Cardiac septum (tissue), 1 donor: ENCODE measurements at regions not wholly inside any gene's neighbourhood (a gene's known extent, or its start where the extent isn't known, plus 50 kb on each side); places are given as distances from the start of the nearest gene placed in this dataset.
"Not testable (repeated sequence)": the region's sequence is repeated elsewhere in the genome, so short reads cannot be mapped to it uniquely, and the experiment has no call there.

Experiments used
- DNase-seq: peaks from one replicate; pipeline ENCODE4 v3.0.0-alpha.2; 2020; ENCODE audit warnings: low spot score
- intact Hi-C: fragments of 100-400 bp; cut with DNase I; formaldehyde crosslinking; loops from one replicate; pipeline ENCODE4 v1.14.0; 2022
- donor health status: DM: no; HTN: no; CAD: no.

DNA sequence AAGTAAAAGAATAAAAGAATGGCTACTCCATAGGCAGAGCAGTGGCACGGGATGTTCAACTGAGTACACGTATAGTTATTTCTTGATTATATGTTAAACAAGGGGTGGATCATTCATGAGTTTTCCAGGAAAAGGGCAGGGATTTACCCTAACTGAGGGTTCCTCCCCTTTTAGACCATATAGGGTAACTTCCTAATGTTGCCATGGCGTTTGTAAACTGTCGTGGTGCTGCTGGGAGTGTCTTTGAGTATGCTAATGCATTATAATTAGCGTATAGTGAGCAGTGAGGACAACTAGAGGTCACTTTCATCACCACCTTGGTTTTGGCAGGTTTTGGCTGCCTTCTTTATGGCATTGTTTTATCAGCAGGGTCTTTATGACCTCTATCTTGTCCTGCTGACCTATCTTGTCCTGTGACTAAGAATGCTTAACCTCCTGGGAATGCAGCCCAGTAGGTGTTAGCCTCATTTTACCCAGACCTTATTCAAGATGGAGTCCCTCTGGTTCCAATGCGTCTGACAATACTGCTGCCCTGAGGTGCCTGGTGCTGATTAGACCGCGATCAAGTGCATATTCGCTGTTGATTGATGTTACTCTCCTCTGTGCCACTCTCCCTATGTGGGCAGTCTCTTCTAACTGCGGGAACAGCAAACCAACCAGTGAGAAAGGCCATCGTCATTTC is 67.6 kb upstream of the AMN1 start:
- DNase-seq: no peak
- intact Hi-C loops: no loop called here

DNA sequence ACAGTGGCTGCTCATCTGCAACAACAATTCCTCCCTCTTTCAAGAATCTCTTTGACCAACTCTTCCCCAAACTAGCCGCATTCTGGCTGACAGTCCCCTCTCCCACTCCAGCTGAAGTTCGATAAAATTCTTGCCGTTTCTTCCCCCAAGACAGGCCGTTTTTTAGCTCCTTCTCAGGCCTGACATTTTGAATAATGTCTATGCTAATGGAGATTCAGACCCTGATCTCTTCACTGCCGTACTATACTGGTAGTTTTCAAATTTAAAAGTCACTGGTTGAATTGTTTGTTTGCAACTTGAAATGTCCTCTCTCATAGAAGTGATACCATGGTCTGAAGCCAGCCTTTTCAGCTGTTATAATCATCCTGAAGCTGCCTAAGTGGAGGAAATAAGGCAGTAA is 65.9 kb upstream of the AMN1 start:
- intact Hi-C loops: no loop called here

DNA sequence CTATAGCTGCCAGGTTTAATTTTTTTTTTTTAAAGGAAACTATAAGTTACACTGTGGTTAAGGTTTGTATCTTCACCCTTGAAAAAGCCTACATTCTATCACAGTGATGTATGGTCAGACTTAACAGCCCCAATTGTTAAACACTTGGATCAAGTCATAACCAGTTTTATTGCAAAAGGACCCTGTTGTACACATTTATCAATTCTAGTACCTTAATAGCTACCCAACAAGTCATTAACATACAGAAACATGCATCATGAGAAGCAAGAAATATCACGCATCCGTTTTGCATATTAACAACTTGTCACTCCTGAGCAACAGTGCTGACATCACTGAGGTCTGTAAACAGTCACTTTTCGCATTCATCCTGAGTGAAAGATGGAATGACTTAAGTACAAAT is 62.4 kb upstream of the AMN1 start:
- DNase-seq, intact Hi-C loops: not testable (repeated sequence)

More for the DNA sequence above, 65.9 kb upstream of the AMN1 start:
- no peak for DNase-seq

DNA sequence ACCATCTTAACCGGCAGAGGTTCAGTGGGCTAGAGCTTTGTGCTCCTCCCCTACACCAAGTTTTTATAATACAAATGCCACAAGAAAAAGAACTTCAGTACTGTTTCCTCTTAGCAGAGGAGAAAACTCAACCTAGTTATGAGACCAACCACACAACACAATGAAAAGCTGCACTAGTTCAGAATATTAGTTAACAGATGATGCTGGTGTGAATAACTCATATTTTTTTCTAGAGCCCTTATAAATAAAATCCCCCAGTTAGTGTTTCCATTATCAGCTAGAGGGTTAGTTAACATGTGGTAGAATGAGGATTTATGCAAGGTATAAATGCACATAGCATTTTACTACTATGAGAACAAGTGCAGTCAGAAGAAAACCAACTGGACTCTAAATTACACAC is 61.9 kb upstream of the AMN1 start:
- no peak for DNase-seq
- intact Hi-C loops: no loop called here

DNA sequence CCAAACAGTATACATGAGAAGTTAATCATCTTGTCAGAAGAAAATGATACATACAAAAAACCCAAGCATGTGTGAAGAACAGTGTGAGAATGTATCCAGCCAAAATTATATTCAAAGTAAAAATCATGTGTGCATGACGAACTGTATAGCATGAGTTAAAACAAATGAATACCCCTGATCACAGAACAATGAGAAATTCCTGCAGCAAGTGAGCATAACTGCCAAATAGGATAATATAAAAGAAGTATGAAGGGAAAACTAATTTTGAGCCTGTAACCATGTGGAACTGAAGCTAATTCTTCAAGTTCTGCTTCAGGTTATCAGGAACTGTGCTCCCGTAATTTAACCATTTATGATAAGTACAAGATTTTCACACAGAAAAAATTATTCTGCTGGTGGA is 56.5 kb upstream of the AMN1 start:
- DNase-seq: no peak
- intact Hi-C loops: no loop called here

DNA sequence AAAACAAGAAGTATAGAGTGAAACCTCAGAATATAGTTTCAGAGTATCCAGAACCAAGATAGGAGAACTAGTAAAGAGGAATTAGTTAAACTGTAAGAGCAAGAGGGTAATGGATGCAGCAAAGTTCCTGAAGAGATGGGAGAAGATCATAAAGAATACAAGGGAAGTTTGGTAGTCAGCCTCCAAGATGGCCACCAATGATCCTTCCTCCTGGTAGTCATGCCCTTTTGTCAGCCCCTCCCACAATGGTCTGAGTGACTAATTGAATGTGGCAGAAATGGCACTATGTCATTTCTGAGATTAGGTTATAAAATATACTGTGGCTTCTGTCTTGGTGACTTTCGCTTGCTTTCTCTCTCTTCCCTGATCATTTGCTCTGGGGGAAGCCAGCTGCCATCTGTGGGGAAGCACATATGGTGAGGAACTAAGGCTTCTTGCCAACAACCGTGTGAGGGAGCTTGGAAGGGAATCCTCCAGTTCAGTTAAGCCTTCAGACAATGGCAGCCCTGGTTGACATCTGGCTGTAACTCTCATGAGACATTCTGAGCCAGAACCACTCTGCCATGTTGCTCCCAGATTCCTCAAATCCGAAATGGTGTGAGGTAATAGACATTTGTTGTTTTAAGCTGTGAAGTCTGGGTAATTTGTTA is 55.3 kb upstream of the AMN1 start:
- intact Hi-C loops: no loop called here

DNA sequence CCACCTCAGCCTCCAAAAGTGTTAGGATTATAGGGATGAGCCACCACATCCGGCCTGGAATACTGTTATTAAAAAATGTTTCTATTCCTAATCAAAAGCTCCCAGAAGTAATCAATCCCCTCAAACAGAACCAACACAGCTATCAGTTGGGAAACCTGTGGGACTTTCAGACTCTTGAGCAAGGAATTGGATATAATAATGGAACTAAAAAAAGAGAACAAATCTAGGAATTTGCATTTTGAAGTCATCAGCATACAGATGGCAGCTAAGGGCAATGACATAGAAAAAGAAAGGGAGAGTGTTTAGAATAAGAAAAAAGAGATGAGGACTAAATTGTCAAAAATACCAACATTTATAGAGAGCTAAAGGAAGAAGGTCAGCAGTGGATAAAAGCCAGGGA is 54.7 kb upstream of the AMN1 start:
- intact Hi-C loops: no loop called here
- DNase-seq: no peak

More for the DNA sequence above, 55.3 kb upstream of the AMN1 start:
- DNase-seq: no peak

DNA sequence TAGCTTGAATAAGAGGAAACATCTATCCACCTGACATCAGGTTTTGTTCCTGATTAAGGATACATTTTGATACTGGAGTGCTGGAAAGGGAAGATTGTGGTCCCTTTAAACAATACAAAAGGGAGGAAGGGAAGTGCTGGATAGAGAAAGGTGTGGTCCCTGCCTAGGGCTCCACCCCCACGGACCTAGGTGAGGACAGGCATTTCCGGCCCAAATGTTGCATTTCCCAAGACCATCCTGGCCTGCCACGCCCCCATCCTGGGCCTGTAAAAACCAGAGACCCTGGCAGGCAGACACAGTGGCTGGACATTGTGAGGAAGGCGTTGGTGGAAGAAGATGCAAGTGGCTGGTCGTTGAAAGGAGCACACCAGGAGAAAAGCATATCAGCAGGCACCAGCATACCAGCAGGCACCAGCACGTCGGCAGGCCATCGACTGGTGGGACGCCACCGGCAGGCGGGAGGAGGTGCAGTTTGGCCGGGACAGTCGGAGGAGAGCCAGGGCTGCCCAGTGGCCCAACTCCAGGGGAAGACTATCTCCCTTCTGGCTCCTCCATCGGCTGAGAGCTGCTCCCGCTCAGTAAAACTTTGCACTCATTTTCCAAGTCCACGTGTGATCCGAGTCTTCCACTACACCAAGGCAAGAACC is 53.2 kb upstream of the AMN1 start:
- intact Hi-C loops: no loop called here
- no peak for DNase-seq

DNA sequence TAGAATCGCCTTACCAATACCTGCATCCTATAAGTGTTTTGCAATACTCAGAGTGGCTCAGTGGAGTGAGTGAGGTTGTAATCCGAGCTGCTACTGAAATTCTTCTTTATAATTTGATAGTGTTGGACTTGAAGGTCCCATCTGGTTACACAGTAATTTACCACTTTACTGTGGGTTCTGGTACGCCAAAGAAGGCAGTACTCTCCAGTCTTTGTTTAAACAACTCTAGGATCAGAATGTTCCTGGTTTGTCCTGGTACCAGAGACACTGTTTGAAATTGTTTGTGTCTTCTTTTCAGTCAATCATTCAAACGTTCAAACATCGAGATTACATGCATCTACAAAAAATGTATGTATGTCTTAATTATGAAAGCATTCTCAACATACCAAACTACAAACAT is 51.3 kb upstream of the AMN1 start:
- DNase-seq: no peak
- intact Hi-C loops: no loop called here

DNA sequence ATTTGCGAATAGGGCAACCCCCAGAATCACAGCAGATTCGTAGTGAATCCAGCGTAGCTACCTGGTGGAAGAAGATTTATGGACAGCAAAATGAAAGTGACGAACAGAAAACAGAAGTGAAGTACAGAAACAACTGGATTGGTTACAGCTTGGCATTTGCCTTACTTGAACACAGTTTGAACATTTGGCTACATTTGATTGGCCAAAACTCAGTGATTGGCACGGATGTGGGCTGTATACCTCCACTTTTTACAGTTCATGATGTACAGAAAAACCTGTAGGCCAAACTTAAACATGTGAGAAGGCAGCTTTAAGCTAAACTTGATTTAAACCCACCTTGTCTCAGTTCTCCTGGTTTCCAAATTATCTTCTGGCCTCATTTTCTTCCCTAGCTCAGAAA is 49.9 kb upstream of the AMN1 start:
- DNase-seq: no peak
- intact Hi-C loops: no loop called here
